ENCODE measurements at regions not wholly inside any gene's neighbourhood (a gene's known extent, or its start where the extent isn't known, plus 50 kb on each side); places are given as distances from the start of the nearest gene placed in this dataset.

DNA sequence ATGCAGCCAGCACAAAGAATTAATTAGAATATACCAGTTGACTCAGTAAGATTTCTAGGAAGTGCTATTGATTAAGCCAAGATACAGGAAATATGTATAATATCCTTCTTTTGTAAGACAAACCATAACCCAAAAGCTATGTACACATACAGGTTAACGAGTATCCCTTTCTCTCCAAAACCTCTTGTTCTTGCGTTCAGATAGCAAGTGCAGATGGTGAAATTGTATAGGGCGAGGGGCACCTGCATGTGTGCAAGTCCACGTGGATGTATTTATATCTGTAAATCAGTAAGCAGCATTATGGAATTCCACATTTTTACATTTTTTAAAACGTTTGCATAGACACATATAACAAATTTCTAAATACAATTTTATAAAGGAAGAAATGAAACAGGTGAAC is 228.6 kb downstream of the TBXT start:
- TF ChIP-seq, protein P1, sequence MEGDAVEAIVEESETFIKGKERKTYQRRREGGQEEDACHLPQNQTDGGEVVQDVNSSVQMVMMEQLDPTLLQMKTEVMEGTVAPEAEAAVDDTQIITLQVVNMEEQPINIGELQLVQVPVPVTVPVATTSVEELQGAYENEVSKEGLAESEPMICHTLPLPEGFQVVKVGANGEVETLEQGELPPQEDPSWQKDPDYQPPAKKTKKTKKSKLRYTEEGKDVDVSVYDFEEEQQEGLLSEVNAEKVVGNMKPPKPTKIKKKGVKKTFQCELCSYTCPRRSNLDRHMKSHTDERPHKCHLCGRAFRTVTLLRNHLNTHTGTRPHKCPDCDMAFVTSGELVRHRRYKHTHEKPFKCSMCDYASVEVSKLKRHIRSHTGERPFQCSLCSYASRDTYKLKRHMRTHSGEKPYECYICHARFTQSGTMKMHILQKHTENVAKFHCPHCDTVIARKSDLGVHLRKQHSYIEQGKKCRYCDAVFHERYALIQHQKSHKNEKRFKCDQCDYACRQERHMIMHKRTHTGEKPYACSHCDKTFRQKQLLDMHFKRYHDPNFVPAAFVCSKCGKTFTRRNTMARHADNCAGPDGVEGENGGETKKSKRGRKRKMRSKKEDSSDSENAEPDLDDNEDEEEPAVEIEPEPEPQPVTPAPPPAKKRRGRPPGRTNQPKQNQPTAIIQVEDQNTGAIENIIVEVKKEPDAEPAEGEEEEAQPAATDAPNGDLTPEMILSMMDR (conservative IDR thresholded peaks at IDR 0.05; ENCODE audit: low read depth, low read length): no peak
- no peak for TF ChIP-seq POLR2A (IDR thresholded peaks at IDR 0.05; ENCODE audit: low read depth, low read length)
- no peak for TF ChIP-seq FOS (IDR thresholded peaks at IDR 0.05; ENCODE audit: low read depth, low read length)
- no peak for TF ChIP-seq RAD21 (IDR thresholded peaks at IDR 0.05; ENCODE audit: low read length)
- TF ChIP-seq CEBPB (IDR thresholded peaks at IDR 0.05; ENCODE audit: low read depth, low read length): no peak
- TF ChIP-seq BHLHE40 (IDR thresholded peaks at IDR 0.05; ENCODE audit: low read depth, low read length): no peak
- TF ChIP-seq RCOR1 (IDR thresholded peaks at IDR 0.05; ENCODE audit: insufficient replicate concordance, low read length): no peak
- no peak for TF ChIP-seq MAZ (IDR thresholded peaks at IDR 0.05; ENCODE audit: borderline replicate concordance, low read depth, low read length)
- TF ChIP-seq NFE2L2 (IDR thresholded peaks at IDR 0.05; ENCODE audit: low read depth, low read length): no peak
- TF ChIP-seq RFX5 (IDR thresholded peaks at IDR 0.05; ENCODE audit: low read depth, low read length): no peak
- no peak for TF ChIP-seq CHD1 (IDR thresholded peaks at IDR 0.05; ENCODE audit: low read depth, low read length)
- TF ChIP-seq, protein P2, sequence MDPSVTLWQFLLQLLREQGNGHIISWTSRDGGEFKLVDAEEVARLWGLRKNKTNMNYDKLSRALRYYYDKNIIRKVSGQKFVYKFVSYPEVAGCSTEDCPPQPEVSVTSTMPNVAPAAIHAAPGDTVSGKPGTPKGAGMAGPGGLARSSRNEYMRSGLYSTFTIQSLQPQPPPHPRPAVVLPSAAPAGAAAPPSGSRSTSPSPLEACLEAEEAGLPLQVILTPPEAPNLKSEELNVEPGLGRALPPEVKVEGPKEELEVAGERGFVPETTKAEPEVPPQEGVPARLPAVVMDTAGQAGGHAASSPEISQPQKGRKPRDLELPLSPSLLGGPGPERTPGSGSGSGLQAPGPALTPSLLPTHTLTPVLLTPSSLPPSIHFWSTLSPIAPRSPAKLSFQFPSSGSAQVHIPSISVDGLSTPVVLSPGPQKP (IDR thresholded peaks at IDR 0.05; ENCODE audit: borderline replicate concordance, low read depth, low read length): no peak
